Vagina (tissue), 2 donors: ENCODE measurements at regions not wholly inside any gene's neighbourhood (a gene's known extent, or its start where the extent isn't known, plus 50 kb on each side); places are given as distances from the start of the nearest gene placed in this dataset.

ENCODE experiments used
- CTCF ChIP-seq, 3 experiments: fragments of 450-650 bp in 2 of 3; fragments of 200-600 bp in 1 of 3; sonication (generic) in 1 of 3; IDR thresholded peaks; one replicate each; pipeline ENCODE4 v1.5.1; 2017 to 2019; ENCODE audit warnings: antibody characterized with exemption in 3 of 3, mild to moderate bottlenecking in 2 of 3, moderate library complexity in 2 of 3
- POLR2A ChIP-seq, 2 donors: fragments of 450-650 bp; IDR thresholded peaks; one replicate each; pipeline ENCODE4 v1.6.1; 2017; ENCODE audit warnings: antibody characterized with exemption in 2 of 2, mild to moderate bottlenecking in 2 of 2, moderate library complexity in 2 of 2

GRCh38 chr1:188846468-188846867 lies 1631.2 kb downstream of the BRINP3 start:
- no peak for TF ChIP-seq CTCF (IDR thresholded peaks at IDR 0.05)
- TF ChIP-seq POLR2A (IDR thresholded peaks at IDR 0.05): no peak
